ENCODE measurements at regions not wholly inside any gene's neighbourhood (a gene's known extent, or its start where the extent isn't known, plus 50 kb on each side); places are given as distances from the start of the nearest gene placed in this dataset.

GRCh38 chrX:42952621-42953020 is 174.7 kb upstream of the PPP1R2C start:
- TF ChIP-seq CTCF (conservative IDR thresholded peaks at IDR 0.05) = no peak
- TF ChIP-seq EZH2 (IDR thresholded peaks at IDR 0.05; ENCODE audit: low read depth) = no peak
